Psoas muscle (tissue), 7 donors: ENCODE measurements at regions not wholly inside any gene's neighbourhood (a gene's known extent, or its start where the extent isn't known, plus 50 kb on each side); places are given as distances from the start of the nearest gene placed in this dataset.

Experiments used
- ATAC-seq, 4 donors: fragments of 200-7000 bp; cut with Tn5 transposase; one replicate each; pipeline ENCODE4 v1.9.1; 2020; ENCODE audit warnings: moderate library complexity in 3 of 4, mild to moderate bottlenecking in 2 of 4
- DNase-seq, 2 donors: peaks; one replicate each; pipeline ENCODE4 v3.0.0-alpha.2; 2020
- H3K27ac ChIP-seq: fragments of 200-600 bp; one replicate; pipeline ENCODE4 v1.8.0; 2022
- H3K27me3 ChIP-seq, 3 donors: fragments of 200-600 bp in 1 of 3; one replicate each; pipeline versions ENCODE4 v1.6.1 to v1.8.0; 2013 to 2022; ENCODE audit warnings: low read length in 2 of 3, mild to moderate bottlenecking in 2 of 3, moderate library complexity in 1 of 3; ENCODE audit not compliant: insufficient read depth in 3 of 3
- H3K36me3 ChIP-seq, 2 donors: fragments of 200-600 bp in 1 of 2; one replicate each; pipeline versions ENCODE4 v1.6.1 to v1.8.0; 2013 to 2022; ENCODE audit warnings: low read depth in 1 of 2, mild to moderate bottlenecking in 1 of 2, moderate library complexity in 1 of 2; ENCODE audit not compliant: insufficient read depth in 1 of 2
- H3K4me1 ChIP-seq: fragments of 200-600 bp; one replicate; pipeline ENCODE4 v1.8.0; 2022
- H3K4me3 ChIP-seq: fragments of 200-600 bp; one replicate; pipeline ENCODE4 v1.8.0; 2022; ENCODE audit warnings: mild to moderate bottlenecking
- H3K9me3 ChIP-seq: fragments of 200-600 bp; one replicate; pipeline ENCODE4 v1.8.0; 2022
- WGBS, 3 donors: extraction: QIAGEN DNeasy Blood & Tissue Kit; methylation state at CpG; one replicate each; pipeline versions ENCODE4 v1.1.6 to v1.1.7; 2013; 5-methylcytosine and 5-hydroxymethylcytosine counted together
- intact Hi-C, 2 donors: fragments of 100-400 bp; cut with DNase I; formaldehyde crosslinking; loops; one replicate each; pipeline versions ENCODE4 v1.11.0 to v1.14.2; 2022
- TF ChIP-seq, protein P1 (sequence below): fragments of 200-600 bp; IDR thresholded peaks from one replicate; pipeline ENCODE4 v1.8.0; 2022; ENCODE audit warnings: antibody characterized with exemption
- donor health status: healthy with polysubstance abuse.
- donor health status: DM: no; HTN: no; CAD: no; lungs with moderate emphysema.
- donor health status: Bipolar disorder and iron deficiency.
- donor health status: healthy.
- donor health status: DM: yes; HTN: yes; CAD: no.
- donor health status: DM: no; HTN: no; CAD: no.
- donor health status: DM: yes; HTN: yes; CAD: no.

DNA sequence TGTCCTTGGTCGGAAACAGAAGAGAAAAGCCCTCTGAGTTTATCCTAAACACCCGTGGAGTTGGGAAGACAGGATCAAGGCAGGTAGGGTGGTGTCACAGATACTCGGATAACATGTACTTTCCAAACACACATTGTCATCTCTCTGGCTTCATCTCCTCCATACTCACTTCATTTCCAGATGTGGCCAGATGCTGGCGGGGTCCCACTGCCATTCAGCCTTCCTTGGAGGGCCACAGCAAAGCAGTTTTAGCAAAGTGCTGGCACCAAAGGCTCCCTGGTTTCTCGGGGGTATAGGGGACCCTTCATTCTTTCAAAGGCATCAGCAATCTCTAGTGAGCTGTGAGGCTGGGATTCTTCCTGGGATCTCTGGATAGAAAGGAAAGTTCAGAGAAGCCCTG lies 539.5 kb downstream of the TCERG1L start:
- DNase-seq, result peak in 1 of 2 donors; percentile 13
- no peaks in the 10 kb centered on the region for H3K9me3 ChIP-seq
- H3K27ac ChIP-seq, result no peak overlapping the region
- no peaks in the 10 kb centered on the region for H3K36me3 ChIP-seq
- peaks cover 0 to 28% (median 12%) of the 10 kb centered on the region in 3 donors for H3K27me3 ChIP-seq
- 36 to 73% (median 46%) methylated on average over 5 of the region's 5 CpGs for WGBS, 3 donors
- H3K4me3 ChIP-seq, result no peak overlapping the region
- intact Hi-C loops, result no loop called here
- TF ChIP-seq, protein P1, sequence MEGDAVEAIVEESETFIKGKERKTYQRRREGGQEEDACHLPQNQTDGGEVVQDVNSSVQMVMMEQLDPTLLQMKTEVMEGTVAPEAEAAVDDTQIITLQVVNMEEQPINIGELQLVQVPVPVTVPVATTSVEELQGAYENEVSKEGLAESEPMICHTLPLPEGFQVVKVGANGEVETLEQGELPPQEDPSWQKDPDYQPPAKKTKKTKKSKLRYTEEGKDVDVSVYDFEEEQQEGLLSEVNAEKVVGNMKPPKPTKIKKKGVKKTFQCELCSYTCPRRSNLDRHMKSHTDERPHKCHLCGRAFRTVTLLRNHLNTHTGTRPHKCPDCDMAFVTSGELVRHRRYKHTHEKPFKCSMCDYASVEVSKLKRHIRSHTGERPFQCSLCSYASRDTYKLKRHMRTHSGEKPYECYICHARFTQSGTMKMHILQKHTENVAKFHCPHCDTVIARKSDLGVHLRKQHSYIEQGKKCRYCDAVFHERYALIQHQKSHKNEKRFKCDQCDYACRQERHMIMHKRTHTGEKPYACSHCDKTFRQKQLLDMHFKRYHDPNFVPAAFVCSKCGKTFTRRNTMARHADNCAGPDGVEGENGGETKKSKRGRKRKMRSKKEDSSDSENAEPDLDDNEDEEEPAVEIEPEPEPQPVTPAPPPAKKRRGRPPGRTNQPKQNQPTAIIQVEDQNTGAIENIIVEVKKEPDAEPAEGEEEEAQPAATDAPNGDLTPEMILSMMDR, result no peak
- no peaks in the 10 kb centered on the region for H3K4me1 ChIP-seq
- ATAC-seq, result no peak

DNA sequence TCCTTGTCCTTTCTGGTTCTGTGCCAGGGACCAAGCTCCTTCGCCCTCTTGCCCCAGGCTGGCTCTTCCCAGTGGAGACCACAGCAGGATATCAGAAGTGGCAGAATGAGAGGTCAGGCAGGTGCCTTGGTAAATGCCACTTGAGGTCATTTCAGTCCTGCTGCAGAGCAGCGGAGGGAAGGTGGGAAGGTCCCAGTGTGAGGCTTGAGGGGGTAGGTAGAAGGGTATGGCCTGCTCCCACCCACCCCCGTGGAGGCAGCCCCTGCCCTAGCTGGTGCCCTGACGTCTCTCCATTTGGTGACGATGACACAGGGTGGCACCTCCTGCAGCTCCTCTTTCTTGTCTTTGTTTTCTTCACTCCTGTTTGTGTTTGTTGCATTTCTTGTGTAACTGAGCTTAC lies 538.8 kb downstream of the TCERG1L start:
- WGBS, 3 donors, result 78 to 87% (median 85%) methylated on average over 5 of the region's 5 CpGs

DNA sequence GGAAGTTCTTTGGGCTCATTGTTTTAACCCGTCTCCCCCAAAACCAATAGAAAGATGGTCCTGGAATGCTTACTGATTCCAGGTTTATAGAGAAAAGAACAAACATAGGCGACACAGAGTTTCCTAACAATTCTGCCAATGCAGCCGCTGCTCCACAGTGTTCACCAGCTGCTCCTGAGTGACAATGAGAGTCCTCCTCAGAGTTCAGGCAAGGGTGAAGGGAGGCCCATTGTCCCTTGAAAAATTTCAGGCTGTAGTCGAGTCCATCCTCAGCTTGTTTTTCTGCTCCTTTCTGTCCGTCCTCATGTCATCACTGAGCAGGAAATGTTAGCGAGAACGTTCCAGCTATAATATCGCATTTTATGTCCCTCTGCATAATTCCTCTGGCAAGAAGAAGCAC lies 537.6 kb downstream of the TCERG1L start:
- DNase-seq, result no peak
- no peak overlapping the region for H3K4me3 ChIP-seq
- WGBS, 3 donors, result 33 to 44% (median 41%) methylated on average over 8 of the region's 8 CpGs
- no peaks in the 10 kb centered on the region for H3K4me1 ChIP-seq
- intact Hi-C loops, result no loop called here
- no peaks in the 10 kb centered on the region for H3K9me3 ChIP-seq
- no peaks in the 10 kb centered on the region for H3K36me3 ChIP-seq
- no peak for ATAC-seq
- no peak overlapping the region for H3K27ac ChIP-seq
- peaks cover 0 to 28% (median 11%) of the 10 kb centered on the region in 3 donors for H3K27me3 ChIP-seq
- TF ChIP-seq, protein P1, result no peak

More for the DNA sequence above, 538.8 kb downstream of the TCERG1L start:
- peaks cover 0 to 28% (median 11%) of the 10 kb centered on the region in 3 donors for H3K27me3 ChIP-seq
- ATAC-seq (no peak), DNase-seq (no peak)
- H3K27ac ChIP-seq, result no peak overlapping the region
- no peaks in the 10 kb centered on the region for H3K36me3 ChIP-seq
- H3K4me1 ChIP-seq, result no peaks in the 10 kb centered on the region
- intact Hi-C loops, result no loop called here
- no peaks in the 10 kb centered on the region for H3K9me3 ChIP-seq
- H3K4me3 ChIP-seq, result no peak overlapping the region
- TF ChIP-seq, protein P1, result no peak

DNA sequence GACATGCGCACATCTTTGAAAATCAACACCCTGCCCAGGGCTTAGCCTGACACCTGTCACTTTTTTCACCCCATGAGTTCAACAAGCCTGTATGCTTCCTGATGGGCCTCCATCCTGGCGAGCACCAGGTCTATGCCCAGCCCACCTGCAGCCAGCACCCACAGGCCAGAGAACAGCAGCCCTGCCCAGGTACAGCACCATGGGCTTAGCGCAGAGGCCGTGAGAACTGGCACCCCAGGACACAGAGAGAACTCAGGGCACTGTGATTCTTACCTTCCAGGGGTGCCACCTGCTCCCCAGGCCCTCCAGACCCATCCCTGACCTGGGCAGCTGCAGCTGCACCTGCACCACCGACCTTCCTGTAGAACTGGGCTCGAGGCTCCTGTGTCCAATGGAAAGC lies 536.6 kb downstream of the TCERG1L start:
- WGBS, 3 donors, result 84 to 92% (median 90%) methylated on average over 6 of the region's 6 CpGs
- H3K36me3 ChIP-seq, result no peaks in the 10 kb centered on the region
- DNase-seq (no peak), ATAC-seq (no peak)
- H3K27ac ChIP-seq, result no peak overlapping the region
- H3K9me3 ChIP-seq, result no peaks in the 10 kb centered on the region
- TF ChIP-seq, protein P1, result no peak
- H3K4me3 ChIP-seq, result no peak overlapping the region
- peaks cover 0 to 24% (median 4%) of the 10 kb centered on the region in 3 donors for H3K27me3 ChIP-seq
- H3K4me1 ChIP-seq, result no peaks in the 10 kb centered on the region
- intact Hi-C loops, result no loop called here

DNA sequence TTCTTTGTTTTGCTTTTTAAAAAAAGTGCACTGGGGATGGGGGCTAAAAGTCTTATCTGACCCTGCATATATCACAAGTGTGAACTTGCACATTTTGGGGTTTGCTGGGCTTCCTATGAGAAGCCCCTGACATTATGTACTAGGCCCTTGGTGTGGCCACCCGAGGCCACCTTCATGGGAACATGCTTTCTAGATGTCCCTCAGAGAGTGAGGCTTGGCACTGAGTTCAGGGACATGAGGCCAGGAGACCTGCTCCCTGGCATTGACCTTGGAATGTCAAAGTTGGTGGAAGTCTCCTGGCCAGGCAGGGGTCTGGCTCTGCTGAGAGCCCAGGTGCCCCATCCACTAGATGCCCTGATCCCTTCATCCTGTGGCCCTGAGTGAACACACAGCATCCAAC lies 536.2 kb downstream of the TCERG1L start:
- no peak for DNase-seq
- TF ChIP-seq, protein P1, result no peak
- Histone ChIP-seq H3K4me1 (no peaks in the 10 kb centered on the region), H3K36me3 (no peaks in the 10 kb centered on the region), H3K4me3 (no peak overlapping the region), H3K9me3 (no peaks in the 10 kb centered on the region), H3K27me3 (peaks cover 0 to 24% (median 4%) of the 10 kb centered on the region in 3 donors), H3K27ac (no peak overlapping the region)
- WGBS, 3 donors, result 86 to 91% (median 89%) methylated on average over 1 of the region's 1 CpG
- intact Hi-C loops, result no loop called here
- no peak for ATAC-seq
